HG03108 (cell line): ENCODE measurements at regions not wholly inside any gene's neighbourhood (a gene's known extent, or its start where the extent isn't known, plus 50 kb on each side); places are given as distances from the start of the nearest gene placed in this dataset.

Source experiments
- ATAC-seq: cut with Tn5 transposase; IDR thresholded peaks from one replicate; pipeline ENCODE4 v1.9.1; 2021; ENCODE audit warnings: moderate library complexity; ENCODE audit not compliant: unreplicated experiment

- no peak for ATAC-seq
Observed at GRCh38 chr6:15048367-15048766, 197.5 kb upstream of the JARID2 start.

GRCh38 chr6:15058200-15059061 is 187.4 kb upstream of the JARID2 start:
- ATAC-seq: no peak

- ATAC-seq: no peak
Observed at GRCh38 chr6:15061180-15061641, 184.7 kb upstream of the JARID2 start.

- ATAC-seq: no peak
Observed at GRCh38 chr6:15061908-15062515, 183.9 kb upstream of the JARID2 start.

GRCh38 chr6:15062516-15063252 is 183.2 kb upstream of the JARID2 start:
- ATAC-seq: no peak

- ATAC-seq: no peak
Observed at GRCh38 chr6:15063253-15063853, 182.5 kb upstream of the JARID2 start.

- ATAC-seq: no peak
Observed at GRCh38 chr6:15065261-15065989, 180.4 kb upstream of the JARID2 start.

GRCh38 chr6:15066089-15066758 is 179.6 kb upstream of the JARID2 start:
- no peak for ATAC-seq

- ATAC-seq: no peak
Observed at GRCh38 chr6:15073344-15073789, 172.5 kb upstream of the JARID2 start.

GRCh38 chr6:15073883-15074465 is 171.9 kb upstream of the JARID2 start:
- no peak for ATAC-seq

- no peak for ATAC-seq
Observed at GRCh38 chr6:15074806-15075205, 171.1 kb upstream of the JARID2 start.

GRCh38 chr6:15076565-15076964 is 169.3 kb upstream of the JARID2 start:
- no peak for ATAC-seq

- no peak for ATAC-seq
Observed at GRCh38 chr6:15077006-15077405, 168.9 kb upstream of the JARID2 start.

- ATAC-seq: no peak
Observed at GRCh38 chr6:15077961-15078360, 167.9 kb upstream of the JARID2 start.

GRCh38 chr6:15079288-15079817 is 166.5 kb upstream of the JARID2 start:
- ATAC-seq: no peak

- ATAC-seq: no peak
Observed at GRCh38 chr6:15080895-15081294, 165.0 kb upstream of the JARID2 start.

- ATAC-seq: no peak
Observed at GRCh38 chr6:15081447-15081846, 164.4 kb upstream of the JARID2 start.

- ATAC-seq: no peak
Observed at GRCh38 chr6:15082708-15083107, 163.2 kb upstream of the JARID2 start.
